ENCODE measurements at regions not wholly inside any gene's neighbourhood (a gene's known extent, or its start where the extent isn't known, plus 50 kb on each side); places are given as distances from the start of the nearest gene placed in this dataset.
"Not testable (repeated sequence)": the region's sequence is repeated elsewhere in the genome, so short reads cannot be mapped to it uniquely, and the experiment has no call there.

DNA sequence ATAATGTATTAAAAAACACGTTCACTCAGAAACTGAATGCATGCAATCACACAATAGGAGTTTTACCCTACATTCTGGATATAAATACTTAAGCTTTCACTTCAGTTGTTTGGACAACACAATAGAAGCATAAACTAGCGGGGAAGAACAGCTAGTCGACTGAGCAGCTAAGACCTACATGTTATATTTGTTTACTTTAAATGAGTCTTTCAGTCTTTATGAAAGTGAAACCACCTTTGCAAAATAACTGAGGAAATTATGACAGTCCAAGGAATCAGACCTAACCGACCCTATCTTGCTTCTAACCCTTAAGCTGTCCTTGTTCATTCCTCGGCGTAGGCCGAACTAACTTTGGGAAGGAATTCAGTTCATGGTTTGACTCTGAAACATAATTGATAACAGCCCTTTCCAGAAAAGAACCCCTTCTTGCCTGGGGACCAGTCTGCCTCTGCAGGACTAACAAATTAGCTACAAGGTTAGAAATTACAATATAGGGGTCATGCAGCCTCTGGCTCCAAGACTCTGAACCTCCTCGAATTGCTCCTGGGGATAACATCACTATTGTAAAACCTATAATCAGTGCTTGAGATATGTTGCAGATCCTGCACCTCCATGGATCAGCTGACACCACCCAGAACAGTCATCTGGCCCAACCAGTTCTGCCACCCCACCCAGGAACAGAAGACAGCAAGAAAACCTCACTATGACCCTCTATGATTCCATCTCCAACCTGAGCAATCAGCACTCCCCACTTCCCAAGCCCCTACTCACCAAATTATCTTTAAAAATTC lies 185.1 kb upstream of the KLF6 start:
- no peak for DNase-seq (ENCODE audit: low read depth in 2 of 2)

DNA sequence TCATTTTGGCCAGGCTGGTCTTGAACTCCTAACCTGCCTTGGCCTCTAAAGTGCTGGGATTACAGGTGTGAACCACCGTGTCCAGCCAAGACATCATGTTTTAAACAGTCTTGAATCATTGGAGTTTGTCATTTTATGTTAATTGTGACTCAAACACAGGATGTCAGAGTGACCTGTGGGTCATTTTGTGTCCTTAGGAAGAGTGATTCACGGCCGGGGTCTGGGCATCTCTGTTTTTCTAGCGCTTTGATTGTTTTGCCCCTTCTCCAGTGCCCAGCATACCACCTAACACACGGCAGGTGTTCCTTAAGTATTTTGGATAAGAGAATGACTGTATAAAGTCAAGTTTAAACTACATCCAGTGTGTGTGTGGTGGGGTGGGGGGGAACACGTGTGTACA lies 183.7 kb upstream of the KLF6 start:
- no peak for DNase-seq (ENCODE audit: low read depth in 2 of 2)

DNA sequence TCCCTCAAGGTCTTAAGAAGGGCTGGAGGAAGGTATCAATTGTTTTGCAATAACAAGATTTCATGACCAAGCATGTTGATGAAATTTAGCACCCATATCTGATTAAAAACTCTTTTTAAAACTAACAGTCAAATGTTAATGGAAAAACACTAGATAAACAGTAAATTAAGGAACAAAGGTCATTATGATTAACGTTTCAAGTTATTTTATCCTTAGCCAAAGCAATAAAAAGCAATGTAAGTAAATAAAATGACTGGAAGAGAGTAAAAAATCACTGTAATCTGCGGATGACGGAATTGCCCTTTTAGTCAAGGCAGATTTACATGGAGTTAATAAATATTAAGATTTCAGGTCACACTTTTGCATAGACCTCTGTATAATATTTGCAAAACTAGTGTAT lies 179.5 kb upstream of the KLF6 start:
- no peak for DNase-seq (ENCODE audit: low read depth in 2 of 2)

DNA sequence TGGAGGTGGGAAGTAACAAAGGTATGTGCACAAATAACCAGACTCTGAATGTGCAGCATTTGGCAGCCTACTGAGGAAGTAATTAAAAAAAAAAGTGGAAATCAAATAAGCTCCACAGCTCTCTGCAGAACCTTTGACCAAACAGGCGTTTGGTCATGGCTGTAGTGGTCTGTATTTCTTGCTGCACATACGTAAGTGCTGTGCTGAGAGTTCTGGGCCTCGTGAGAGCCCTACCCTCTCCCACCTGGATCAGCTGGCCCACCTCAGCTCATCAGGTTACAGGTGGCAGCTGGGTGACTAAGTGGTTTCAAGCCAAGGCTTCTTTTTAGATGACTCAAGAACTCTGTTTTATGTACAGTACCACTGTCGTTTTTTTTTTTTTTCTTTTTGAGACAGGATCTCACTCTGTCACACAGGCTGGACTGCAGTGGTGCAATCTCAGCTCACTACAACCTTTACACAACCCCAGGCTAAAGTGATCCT lies 178.2 kb upstream of the KLF6 start:
- DNase-seq (ENCODE audit: low read depth in 2 of 2), result no peak

DNA sequence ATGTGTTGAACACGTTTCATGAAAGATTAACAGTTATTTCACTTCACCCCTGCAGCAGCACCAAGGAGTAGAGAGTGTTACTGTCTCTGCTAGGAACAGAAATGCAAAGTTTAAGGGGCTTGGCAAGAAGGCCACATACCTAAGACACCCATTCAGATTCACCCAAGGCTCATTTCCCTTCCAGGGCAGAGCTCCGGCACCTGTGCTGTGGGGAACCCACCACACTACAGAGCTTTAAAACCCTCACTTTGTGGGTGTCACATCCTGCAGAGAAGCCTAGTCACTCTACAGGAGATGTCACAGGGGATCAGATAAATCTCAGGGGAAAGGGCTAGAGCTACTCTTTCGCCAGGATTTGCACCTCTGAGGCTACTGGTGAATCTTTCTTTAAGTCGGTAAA lies 176.1 kb upstream of the KLF6 start:
- peak; percentile 33 to 41 for DNase-seq (ENCODE audit: low read depth in 2 of 2)

DNA sequence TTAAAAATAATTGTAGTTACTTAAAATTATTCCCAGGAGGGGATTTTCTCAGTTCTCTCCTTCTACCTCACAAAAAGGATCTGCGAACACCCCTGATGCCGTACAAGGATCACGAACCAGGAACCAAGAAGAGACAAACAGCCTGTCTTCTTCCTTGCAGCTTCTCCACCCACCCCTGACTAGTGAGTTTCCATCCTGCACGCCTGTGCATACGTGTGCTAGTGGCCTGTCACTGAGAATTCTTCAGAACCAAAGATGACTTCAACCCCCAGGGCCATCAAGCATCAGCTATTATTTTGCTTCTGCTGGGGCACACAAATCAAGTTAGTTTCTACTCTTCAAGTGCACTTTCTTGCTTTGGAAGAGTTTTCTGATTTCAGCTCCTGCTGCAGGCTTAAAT lies 175.5 kb upstream of the KLF6 start:
- DNase-seq (ENCODE audit: low read depth in 2 of 2), result no peak

DNA sequence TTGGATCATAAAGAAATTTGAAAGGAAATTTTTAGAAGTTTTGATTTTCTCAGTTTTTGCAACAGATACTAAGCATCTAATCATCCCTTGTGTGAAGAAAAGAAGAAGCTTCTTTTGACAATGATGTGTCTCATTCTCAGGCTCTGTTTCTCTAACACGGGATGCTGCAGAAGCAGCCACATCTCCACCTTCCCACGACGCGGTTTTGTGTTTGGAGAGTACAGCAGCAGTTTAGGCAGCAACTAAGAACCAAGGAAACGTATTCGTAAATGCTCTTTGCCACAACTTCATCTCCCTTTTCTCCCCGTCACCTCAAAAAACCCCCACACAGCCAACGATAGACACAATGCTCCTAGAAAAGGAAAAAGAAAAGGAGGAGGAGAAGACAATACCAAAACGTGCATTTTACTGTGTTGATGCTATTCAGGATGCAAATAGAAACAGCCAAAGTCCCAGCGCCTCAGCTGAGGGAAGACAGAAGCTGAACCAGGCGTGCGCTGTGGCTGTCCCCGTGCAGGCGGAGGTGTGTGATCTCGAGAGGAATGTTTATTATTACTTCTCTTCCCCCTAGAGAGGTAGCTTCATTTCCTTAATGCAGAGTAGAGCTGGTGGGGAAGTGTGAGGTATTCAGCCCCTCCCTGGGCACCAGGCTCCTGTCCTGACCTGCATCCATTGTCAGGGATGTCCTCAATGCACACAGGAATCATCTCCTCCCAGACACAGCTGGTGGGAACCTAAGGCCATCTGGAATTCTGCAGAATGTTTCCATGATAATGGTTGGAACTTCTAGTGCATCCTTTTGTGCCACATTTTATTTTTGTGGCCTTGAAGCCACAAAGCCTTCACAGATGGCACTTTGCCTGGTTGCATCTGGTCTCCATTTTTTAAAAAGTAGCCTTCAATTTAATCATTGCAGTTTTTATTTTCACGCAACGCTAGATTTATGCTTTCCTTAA lies 174.6 kb upstream of the KLF6 start:
- no peak for DNase-seq (ENCODE audit: low read depth in 2 of 2)

DNA sequence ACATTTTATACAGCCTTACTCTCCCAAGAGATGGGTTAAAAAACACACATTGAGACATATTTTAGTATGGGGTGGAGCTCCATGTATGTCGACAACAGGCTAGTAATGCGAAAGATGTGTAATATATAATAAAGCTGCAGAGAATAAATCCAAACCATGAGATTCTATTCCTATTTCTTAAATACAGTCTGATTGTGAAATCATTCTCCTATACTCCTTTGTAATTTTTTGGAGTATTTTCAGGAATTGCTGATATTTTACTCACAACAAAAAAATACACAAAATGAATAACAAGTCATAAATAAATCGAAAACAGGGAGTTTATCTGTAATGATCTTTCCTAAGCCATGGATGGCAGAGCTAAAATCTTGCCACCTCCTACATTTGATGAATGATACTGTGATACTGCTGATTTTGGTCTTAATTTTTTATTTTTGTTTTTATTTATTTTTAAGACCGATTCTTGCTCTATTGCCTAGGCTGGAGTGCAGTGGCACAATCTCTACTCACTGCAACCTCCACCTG lies 173.5 kb upstream of the KLF6 start:
- DNase-seq (ENCODE audit: low read depth in 2 of 2), result no peak

DNA sequence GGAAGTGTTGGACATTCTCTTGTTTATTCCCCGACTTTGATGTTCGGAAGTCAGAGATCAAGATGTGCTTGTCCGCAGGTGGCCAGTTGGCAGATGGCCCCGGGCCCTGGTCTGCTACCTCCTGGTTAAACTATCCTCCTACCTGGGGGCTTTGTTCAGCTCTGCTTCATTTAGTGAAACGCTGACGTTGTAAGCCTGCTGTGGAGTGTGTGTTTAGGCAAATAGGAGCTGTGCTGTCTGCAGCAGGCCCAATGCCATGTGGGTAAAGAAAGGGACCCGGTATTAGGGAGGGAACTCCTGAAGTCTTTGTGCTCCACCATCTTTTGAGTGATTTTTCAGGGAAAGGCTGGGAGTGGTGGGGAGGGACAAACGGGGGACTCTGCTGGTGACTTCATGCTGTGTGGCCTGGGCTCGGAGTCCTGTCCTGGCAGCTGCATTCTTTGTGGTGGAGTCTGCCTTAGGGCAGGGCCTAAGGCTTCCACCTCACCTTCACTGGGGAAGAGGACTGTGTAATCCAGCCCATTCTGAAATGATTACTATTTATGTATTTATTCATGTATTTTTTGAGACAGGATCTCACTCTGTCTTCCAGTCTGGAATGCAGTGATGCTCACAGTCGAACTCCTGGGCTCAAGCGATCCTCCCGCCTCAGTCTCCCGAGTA lies 171.1 kb upstream of the KLF6 start:
- no peak for DNase-seq (ENCODE audit: low read depth in 2 of 2)

DNA sequence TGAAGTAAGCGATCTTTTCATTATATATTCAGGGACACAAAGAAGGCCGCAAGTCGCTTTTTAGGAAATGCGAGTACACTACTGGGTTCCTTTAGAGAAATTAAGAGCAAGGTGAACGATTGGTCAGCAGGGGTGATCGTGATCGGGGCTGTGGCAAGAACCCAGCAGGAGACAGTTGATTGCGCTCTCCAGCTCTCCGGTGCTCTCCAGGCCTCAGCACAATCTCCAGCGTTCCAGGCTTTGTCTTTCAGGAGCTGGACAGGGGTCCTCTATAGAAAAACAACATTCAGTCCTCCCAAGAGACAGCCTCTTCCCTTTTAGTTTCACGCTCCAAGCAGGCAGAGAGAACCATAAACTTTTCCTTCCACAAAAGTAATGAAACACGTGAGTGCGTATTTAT lies 170.5 kb upstream of the KLF6 start:
- no peak for DNase-seq (ENCODE audit: low read depth in 2 of 2)

DNA sequence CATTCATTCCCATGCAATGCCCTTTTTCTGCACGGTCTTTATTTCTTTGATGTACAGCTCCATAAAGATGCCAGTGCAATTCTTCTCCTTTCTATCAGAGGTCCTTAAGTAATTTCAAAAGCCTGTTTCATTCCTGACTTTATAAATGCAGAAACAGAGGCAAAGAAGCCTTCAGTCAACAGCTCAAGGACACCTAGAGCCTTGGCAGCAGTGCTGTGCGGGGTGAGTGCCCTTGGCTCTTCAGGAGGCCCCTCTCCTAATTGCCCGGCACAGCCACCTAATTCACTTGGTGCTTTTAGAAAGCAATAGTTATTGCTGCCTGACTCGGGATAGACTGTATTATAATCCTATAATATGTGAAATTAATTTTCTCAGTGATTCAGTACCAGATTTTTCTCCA lies 169.6 kb upstream of the KLF6 start:
- DNase-seq (ENCODE audit: low read depth in 2 of 2), result no peak

DNA sequence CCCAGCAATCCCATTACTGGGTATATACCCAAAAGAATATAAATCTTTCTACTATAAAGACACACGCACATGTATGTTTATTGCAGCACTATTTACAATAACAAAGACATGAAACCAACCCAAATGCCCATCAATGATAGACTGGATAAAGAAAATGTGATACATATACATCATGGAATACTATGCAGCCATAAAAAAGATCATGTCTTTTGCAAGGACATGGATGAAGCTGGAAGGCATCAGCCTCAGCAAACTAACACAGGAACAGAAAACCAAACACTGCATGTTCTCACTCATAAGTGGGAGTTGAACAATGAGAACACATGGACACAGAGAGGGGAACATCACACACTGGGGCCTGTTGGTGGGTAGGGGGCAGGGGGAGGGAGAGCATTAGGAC lies 169.0 kb upstream of the KLF6 start:
- not testable (repeated sequence) for DNase-seq (ENCODE audit: low read depth in 2 of 2)

DNA sequence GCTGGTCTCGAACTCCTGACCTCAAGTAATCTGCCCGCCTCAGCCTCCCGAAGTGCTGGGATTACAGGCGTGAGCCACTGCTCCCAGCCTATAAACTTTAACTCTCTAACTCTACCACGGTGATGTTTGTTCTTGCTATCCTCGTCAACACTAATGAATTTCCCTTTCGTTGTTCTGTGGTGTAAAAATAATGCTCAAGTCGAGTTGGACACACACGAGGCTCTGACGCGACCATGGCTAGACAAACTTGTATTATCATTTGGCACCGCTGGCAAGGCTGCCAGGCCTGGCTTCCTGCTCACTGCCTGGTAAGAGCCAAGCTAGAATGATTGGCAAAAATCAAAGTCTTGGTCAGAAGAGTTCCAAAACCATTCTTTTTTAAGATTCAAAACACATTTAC lies 167.0 kb upstream of the KLF6 start:
- DNase-seq (ENCODE audit: low read depth in 2 of 2), result no peak

DNA sequence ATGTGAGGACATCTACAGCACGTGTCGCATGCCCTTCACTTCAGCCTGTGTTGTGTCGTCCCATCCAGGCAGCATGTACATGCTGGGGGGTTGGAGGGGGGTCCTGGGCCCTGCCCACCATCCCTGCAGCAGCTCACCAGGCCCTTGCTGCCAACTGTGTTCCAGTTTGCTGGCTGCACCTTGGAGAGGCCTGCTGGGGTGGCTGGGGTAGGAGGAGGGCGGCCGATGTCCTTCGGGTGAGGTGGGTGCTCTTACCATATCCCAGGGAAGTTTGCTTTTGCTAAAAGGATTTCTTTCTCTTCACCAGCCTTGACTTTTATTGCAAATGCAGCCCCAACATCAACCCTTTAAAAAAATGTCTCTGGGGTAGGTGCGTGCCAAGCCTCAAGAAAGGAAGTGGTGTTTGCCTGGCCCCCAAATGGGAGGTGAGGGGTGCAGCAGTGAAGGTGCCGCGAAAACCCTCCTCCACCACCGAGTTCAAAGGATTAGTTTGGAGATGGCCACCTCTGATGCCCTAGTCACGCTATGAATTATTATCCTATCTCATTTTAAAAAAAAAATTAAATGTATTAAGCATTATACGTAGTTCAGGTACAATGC lies 165.8 kb upstream of the KLF6 start:
- DNase-seq (ENCODE audit: low read depth in 2 of 2), result peak in 1 of 2 donors; percentile 47

DNA sequence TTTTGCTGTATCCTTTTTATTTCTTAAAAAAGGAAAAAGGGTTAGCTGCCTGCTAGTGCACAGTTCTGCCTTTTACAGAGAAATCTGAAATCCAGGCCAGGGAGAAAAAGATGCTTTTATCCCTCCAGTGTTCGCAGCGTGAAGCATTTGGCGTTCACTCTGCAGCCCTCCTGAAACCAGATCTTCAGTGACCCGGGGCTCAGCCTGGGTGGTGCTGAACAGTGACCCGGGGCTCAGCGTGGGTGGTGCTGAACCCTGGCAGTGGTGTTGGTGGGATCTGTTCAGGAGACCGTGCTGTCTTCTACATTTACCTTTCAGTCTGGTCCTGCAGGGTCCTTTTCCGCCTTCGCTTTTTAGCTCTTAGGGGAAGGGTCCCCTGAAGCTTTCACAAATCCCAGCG lies 164.7 kb upstream of the KLF6 start:
- DNase-seq (ENCODE audit: low read depth in 2 of 2), result no peak

DNA sequence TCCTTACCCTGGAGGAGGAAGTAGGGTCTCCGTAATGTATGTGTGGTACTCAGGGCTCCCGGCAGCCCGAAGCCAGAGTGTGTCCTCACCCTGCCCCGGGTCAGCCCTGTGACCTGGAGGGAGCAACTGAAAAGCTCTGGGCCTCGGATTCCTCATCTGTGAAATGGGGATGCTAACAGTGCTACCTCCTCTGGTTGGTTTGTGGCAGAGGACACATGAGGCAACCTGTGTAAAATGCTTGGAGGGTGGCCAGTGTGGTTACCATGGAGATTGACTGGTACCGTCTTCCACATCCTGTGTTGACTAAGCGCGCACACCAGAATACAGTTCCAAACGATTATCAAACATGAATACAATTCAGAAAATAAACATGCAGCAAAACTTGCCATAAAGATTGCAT lies 163.8 kb upstream of the KLF6 start:
- peak; percentile 60 to 65 for DNase-seq (ENCODE audit: low read depth in 2 of 2)

DNA sequence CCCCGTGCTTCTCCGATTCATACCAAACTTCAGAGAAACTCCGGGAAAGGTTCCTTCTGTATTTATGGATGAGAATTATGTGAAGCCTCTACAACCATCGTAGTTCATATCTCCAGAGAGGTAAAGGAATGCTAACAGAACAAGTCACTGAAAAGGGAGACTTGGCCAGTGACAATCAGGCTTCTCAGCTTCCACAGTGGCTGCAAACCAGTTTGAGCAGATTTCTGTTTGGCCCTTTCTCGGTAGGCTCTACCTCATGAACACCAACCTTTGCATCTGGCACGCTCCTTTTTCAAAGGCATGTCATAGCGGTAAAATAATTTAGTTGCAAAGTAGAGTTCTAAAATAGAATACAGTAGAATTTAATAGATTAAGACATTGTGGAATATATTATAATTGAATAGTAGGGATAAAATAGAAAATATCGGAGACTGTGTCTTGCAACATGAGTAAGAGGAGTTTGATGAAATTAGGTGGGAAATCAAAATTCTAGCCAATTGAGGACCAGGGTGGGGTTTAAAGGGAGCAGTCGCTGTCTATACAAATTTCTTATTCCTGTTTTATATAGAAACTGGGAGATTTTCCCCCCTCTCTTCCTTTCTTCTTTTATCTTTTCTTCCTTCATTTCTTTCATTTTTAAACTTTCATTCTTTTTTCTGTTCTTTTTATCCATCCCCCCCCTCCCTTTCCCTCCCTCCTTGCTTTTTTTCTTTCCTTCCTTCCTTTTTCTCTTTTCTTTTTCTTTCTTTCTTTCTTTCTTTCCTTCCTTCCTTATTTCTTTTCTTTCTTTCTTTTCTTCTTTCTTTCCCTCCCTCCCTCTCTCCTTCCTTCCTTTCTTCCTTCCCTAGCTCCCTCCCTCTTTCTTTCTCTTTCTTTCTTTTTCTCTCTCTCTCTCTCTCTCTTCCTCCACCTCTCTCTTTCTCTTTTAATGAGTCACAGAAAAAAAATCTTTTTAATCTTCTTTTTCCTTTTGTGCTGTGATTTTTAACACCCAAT lies 161.5 kb upstream of the KLF6 start:
- DNase-seq (ENCODE audit: low read depth in 2 of 2), result no peak

DNA sequence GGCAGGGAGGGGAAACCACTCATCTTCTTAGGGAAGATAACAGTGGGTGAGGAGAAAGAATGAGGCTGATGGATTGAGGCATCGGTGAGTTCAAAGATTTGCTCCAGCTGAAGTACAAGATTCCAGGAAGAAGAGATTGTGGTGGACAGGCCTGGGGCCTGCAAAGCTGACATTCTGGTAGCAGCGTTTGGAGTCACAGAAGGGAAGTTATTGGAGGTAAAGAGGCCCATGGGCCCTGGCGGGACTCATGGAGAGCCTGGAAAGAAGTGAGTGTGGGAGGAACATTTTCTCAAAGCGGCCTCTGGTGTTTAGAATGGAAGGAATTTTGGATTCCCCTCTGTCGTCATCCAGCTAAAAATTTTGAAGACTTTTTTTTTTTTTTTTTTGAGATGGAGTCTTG lies 160.0 kb upstream of the KLF6 start:
- DNase-seq (ENCODE audit: low read depth in 2 of 2), result no peak

DNA sequence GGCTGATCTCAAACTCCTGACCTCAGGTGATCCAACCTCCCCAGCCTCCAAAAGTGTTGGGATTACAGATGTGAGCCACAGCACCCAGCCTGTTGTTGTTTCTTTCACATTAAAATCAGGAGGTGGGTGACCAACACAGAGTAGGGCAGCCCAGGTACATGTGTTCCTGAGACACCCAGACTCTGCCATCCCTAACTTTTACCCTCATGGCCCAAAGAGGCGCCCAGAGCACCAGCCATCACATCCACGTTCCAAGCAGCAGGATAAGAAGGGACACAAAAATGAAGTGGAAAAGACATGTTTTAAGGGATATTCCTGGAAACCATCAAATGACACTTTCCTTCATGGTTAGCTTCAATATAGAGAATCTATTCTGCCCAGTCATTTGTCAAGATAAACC lies 159.6 kb upstream of the KLF6 start:
- no peak for DNase-seq (ENCODE audit: low read depth in 2 of 2)

DNA sequence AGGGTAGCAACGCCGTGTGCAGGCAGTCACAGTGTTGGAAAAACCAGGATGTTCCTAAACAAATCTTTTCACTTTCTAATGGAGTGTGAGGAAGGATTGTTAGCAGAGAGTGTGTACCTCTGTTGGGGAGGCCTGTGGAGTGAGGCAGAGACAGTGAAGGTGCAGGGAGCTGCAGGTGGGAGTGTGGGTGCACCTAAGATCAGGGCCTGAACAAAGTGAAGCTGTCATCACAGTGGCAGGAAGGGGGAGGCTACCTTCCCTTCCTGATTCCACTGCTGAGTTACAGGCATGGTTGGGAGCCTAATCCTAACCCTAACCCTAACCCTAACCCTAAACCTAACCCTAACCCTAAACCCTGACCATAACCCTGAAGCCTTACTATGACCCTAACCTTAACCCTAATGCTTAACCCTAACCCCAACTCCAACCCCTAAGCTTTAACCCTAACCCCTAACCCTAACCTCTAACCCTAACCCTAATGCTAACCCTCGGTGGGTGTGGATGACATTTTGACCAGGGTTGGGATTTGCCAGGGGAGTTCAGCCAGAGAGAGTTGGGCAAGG lies 158.8 kb upstream of the KLF6 start:
- DNase-seq (ENCODE audit: low read depth in 2 of 2), result no peak

Data from stimulated activated CD8-positive, alpha-beta memory T cell treated with anti-CD3 and anti-CD28 coated beads, Interleukin-7, amount 100 ng/mL, for 4 hours (primary cell).